ENCODE measurements at regions not wholly inside any gene's neighbourhood (a gene's known extent, or its start where the extent isn't known, plus 50 kb on each side); places are given as distances from the start of the nearest gene placed in this dataset.

- POLR2A ChIA-PET: no interaction called here
- no peak for DNase-seq (ENCODE audit: extremely low spot score)
- no peak for TF ChIP-seq CTCF (IDR thresholded peaks at IDR 0.05; ENCODE audit: control extremely low read depth, extremely low read depth, low read depth, missing control alignments)
- CTCF ChIA-PET: interaction anchor here (1.1 kb wide), 1 partner anchor 32 kb away, joined by 3 read pairs; no protein-coding TSS in a partner anchor
These were observed 299.5 kb upstream of the RASGRP1 start for GRCh38 chr15:38864122-38864521.

GRCh38 chr15:38864827-38865581 is 300.4 kb upstream of the RASGRP1 start:
- ChIA-PET POLR2A (no interaction called here), CTCF (interaction anchor here (1.1 kb wide), 1 partner anchor 31 kb away, joined by 3 read pairs; no protein-coding TSS in a partner anchor)
- no peak for DNase-seq (ENCODE audit: extremely low spot score)

GRCh38 chr15:38867556-38867955 is 302.9 kb upstream of the RASGRP1 start:
- POLR2A ChIA-PET: no interaction called here
- no peak for DNase-seq (ENCODE audit: extremely low spot score)

More at GRCh38 chr15:38864827-38865581, 300.4 kb upstream of the RASGRP1 start:
- TF ChIP-seq CTCF (IDR thresholded peaks at IDR 0.05; ENCODE audit: control extremely low read depth, extremely low read depth, low read depth, missing control alignments): no peak

GRCh38 chr15:38868326-38869114 is 303.9 kb upstream of the RASGRP1 start:
- ChIA-PET POLR2A (no interaction called here), CTCF (no interaction called here)
- DNase-seq (ENCODE audit: extremely low spot score): no peak
- TF ChIP-seq CTCF (IDR thresholded peaks at IDR 0.05; ENCODE audit: control extremely low read depth, extremely low read depth, low read depth, missing control alignments): no peak

More at GRCh38 chr15:38867556-38867955, 302.9 kb upstream of the RASGRP1 start:
- CTCF ChIA-PET: no interaction called here
- no peak for TF ChIP-seq CTCF (IDR thresholded peaks at IDR 0.05; ENCODE audit: control extremely low read depth, extremely low read depth, low read depth, missing control alignments)

- ChIA-PET CTCF (no interaction called here), POLR2A (no interaction called here)
- no peak for TF ChIP-seq CTCF (IDR thresholded peaks at IDR 0.05; ENCODE audit: control extremely low read depth, extremely low read depth, low read depth, missing control alignments)
- no peak for DNase-seq (ENCODE audit: extremely low spot score)
These were observed 307.0 kb upstream of the RASGRP1 start for GRCh38 chr15:38871638-38872037.

- CTCF ChIA-PET: interaction anchor here (1.0 to 1.2 kb wide), 2 partner anchors 13 to 46 kb away, joined by 3 read pairs; no protein-coding TSS in a partner anchor
These were observed 308.1 kb upstream of the RASGRP1 start for GRCh38 chr15:38872732-38873131.

More at GRCh38 chr15:38872732-38873131, 308.1 kb upstream of the RASGRP1 start:
- no peak for DNase-seq (ENCODE audit: extremely low spot score)
- POLR2A ChIA-PET: no interaction called here
- TF ChIP-seq CTCF (IDR thresholded peaks at IDR 0.05; ENCODE audit: control extremely low read depth, extremely low read depth, low read depth, missing control alignments): no peak

All from GM10248 (cell line).